Trophoblast cell (in vitro differentiated cells and primary cell): ENCODE measurements at regions not wholly inside any gene's neighbourhood (a gene's known extent, or its start where the extent isn't known, plus 50 kb on each side); places are given as distances from the start of the nearest gene placed in this dataset.

Source experiments
- DNase-seq, 2 donors: peaks; one replicate each; pipeline ENCODE4 v3.0.0-alpha.2; 2016
- H2AFZ ChIP-seq: 2 replicates; pipeline ENCODE4 v1.6.1; 2013; ENCODE audit warnings: low read length, moderate library complexity, mild to moderate bottlenecking; ENCODE audit not compliant: insufficient read depth, poor library complexity
- H2AK5ac ChIP-seq: 2 replicates; pipeline ENCODE4 v1.6.1; 2013; ENCODE audit warnings: mild to moderate bottlenecking, low read length
- H2BK120ac ChIP-seq: 2 replicates; pipeline ENCODE4 v1.6.1; 2013; ENCODE audit warnings: low read length, mild to moderate bottlenecking, moderate library complexity; ENCODE audit not compliant: insufficient read depth, poor library complexity
- H2BK12ac ChIP-seq: 2 replicates; pipeline ENCODE4 v1.6.1; 2013; ENCODE audit warnings: mild to moderate bottlenecking, low read length, moderate library complexity
- H2BK5ac ChIP-seq: 2 replicates; pipeline ENCODE4 v1.6.1; 2013; ENCODE audit warnings: low read length, low read depth, moderate library complexity, mild to moderate bottlenecking; ENCODE audit not compliant: poor library complexity
- H3K14ac ChIP-seq: 2 replicates; pipeline ENCODE4 v1.6.1; 2013; ENCODE audit warnings: mild to moderate bottlenecking, low read length
- H3K18ac ChIP-seq: 2 replicates; pipeline ENCODE4 v1.6.1; 2013; ENCODE audit warnings: mild to moderate bottlenecking, low read length
- H3K23ac ChIP-seq: 2 replicates; pipeline ENCODE4 v1.6.1; 2013; ENCODE audit warnings: low read length
- H3K27ac ChIP-seq: 2 replicates; pipeline ENCODE4 v1.5.1; 2013; ENCODE audit warnings: low read depth, mild to moderate bottlenecking, inconsistent platforms, low read length, moderate library complexity
- H3K27me3 ChIP-seq: 2 replicates; pipeline ENCODE4 v1.6.1; 2013; ENCODE audit warnings: inconsistent platforms, mild to moderate bottlenecking, low read length, moderate library complexity; ENCODE audit not compliant: insufficient read depth
- H3K36me3 ChIP-seq, 2 experiments: 1 replicate in 1 of 2; 2 replicates in 1 of 2; pipeline ENCODE4 v1.6.1; 2013; ENCODE audit warnings: low read length in 2 of 2, mild to moderate bottlenecking in 2 of 2, moderate library complexity in 1 of 2; ENCODE audit not compliant: insufficient read depth in 2 of 2, control insufficient read depth in 1 of 2
- H3K4ac ChIP-seq: 2 replicates; pipeline ENCODE4 v1.6.1; 2013; ENCODE audit warnings: low read depth, mild to moderate bottlenecking, low read length, moderate library complexity
- H3K4me1 ChIP-seq, 2 experiments: 1 replicate in 1 of 2; 2 replicates in 1 of 2; pipeline ENCODE4 v1.6.1; 2013; ENCODE audit warnings: low read length in 2 of 2, mild to moderate bottlenecking in 2 of 2, moderate library complexity in 1 of 2; ENCODE audit not compliant: insufficient read depth in 2 of 2, control insufficient read depth in 1 of 2
- H3K4me2 ChIP-seq: 2 replicates; pipeline ENCODE4 v1.6.1; 2013; ENCODE audit warnings: inconsistent platforms, mild to moderate bottlenecking, low read length, moderate library complexity
- H3K4me3 ChIP-seq: 2 replicates; pipeline ENCODE4 v1.5.1; 2013; ENCODE audit warnings: mild to moderate bottlenecking, low read depth, low read length, inconsistent platforms
- H3K79me1 ChIP-seq: one replicate; pipeline ENCODE4 v1.6.1; 2013; ENCODE audit warnings: low read length
- H3K79me2 ChIP-seq: 2 replicates; pipeline ENCODE4 v1.6.1; 2013; ENCODE audit warnings: low read length, mild to moderate bottlenecking; ENCODE audit not compliant: control insufficient read depth, insufficient read depth, poor library complexity
- H3K9ac ChIP-seq: 2 replicates; pipeline ENCODE4 v1.6.1; 2013; ENCODE audit warnings: mild to moderate bottlenecking, low read length
- H3K9me3 ChIP-seq: 2 replicates; pipeline ENCODE4 v1.6.1; 2013; ENCODE audit warnings: low read depth, mild to moderate bottlenecking, control low read depth, inconsistent platforms, low read length; ENCODE audit not compliant: insufficient read depth
- H4K12ac ChIP-seq: 2 replicates; pipeline ENCODE4 v1.6.1; 2013; ENCODE audit warnings: low read depth, mild to moderate bottlenecking, low read length, moderate library complexity
- H4K8ac ChIP-seq: 2 replicates; pipeline ENCODE4 v1.6.1; 2013; ENCODE audit warnings: low read depth, mild to moderate bottlenecking, low read length, moderate library complexity
- H4K91ac ChIP-seq: one replicate; pipeline ENCODE4 v1.6.1; 2013; ENCODE audit warnings: low read depth, mild to moderate bottlenecking, low read length, moderate library complexity
- WGBS: extraction: QIAGEN DNeasy Blood & Tissue Kit; methylation state at CpG from one replicate; pipeline ENCODE4 v1.1.7; 2013; ENCODE audit warnings: missing lambda C conversion rate; ENCODE audit not compliant: insufficient read length, insufficient coverage; ENCODE audit errors: extremely low coverage; 5-methylcytosine and 5-hydroxymethylcytosine counted together

DNA sequence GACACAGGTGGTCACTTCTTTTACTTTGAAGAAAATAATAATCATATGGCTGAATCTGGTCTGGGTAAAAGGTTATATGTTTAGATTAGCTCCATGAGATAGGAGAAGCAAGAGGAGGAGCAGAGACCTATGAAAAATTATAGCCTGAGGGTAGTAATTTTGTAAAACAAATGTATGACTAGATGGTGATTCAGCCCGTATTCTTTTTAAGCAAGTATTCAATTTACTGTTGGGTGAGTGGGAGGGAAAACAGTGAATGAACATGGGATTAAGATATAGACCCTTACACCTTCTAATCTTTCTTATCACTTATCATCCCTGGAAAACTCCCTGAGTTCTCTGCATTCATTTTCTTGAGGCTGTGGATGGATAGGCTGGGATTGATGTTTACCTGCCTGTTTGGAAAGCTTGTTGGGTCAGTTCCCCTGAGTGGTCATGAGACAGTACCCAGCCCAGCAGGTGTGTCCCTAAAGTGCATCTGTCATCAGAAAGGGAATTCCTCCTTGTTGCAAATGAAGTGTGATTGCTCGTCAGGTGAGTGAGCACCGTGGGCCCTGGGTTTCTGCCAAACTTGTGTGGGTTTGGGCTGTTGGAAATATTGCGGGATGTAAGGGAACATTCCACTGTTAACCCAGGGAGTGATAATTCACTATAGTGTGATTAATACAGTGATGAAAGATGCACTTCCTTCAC, 101.2 kb upstream of the GDNF start:
- H3K4me3 ChIP-seq, result no peak overlapping the region
- H4K91ac ChIP-seq, result no peak overlapping the region
- no peak overlapping the region for H3K27ac ChIP-seq
- H4K8ac ChIP-seq, result no peak overlapping the region
- no peak overlapping the region for H2BK120ac ChIP-seq
- H3K14ac ChIP-seq, result no peak overlapping the region
- H2BK12ac ChIP-seq, result no peak overlapping the region
- peak; percentile 35 to 69 for DNase-seq
- no peaks in the 10 kb centered on the region for H3K9me3 ChIP-seq
- no peak overlapping the region for H4K12ac ChIP-seq
- H3K18ac ChIP-seq, result no peak overlapping the region
- H3K79me1 ChIP-seq, result no peaks in the 10 kb centered on the region
- H3K4ac ChIP-seq, result no peak overlapping the region
- peaks cover 0 to 3% of the 10 kb centered on the region in 2 experiments for H3K4me1 ChIP-seq
- no peaks in the 10 kb centered on the region for H3K27me3 ChIP-seq
- no peaks in the 10 kb centered on the region for H3K36me3 ChIP-seq
- no peak overlapping the region for H3K4me2 ChIP-seq
- no peak overlapping the region for H3K23ac ChIP-seq
- H2AFZ ChIP-seq, result no peak overlapping the region
- H3K79me2 ChIP-seq, result no peaks in the 10 kb centered on the region
- no CpG with 5 or more reads among the region's 4 CpGs for whole genome bisulfite sequencing
- no peak overlapping the region for H3K9ac ChIP-seq
- H2BK5ac ChIP-seq, result no peak overlapping the region
- no peak overlapping the region for H2AK5ac ChIP-seq

DNA sequence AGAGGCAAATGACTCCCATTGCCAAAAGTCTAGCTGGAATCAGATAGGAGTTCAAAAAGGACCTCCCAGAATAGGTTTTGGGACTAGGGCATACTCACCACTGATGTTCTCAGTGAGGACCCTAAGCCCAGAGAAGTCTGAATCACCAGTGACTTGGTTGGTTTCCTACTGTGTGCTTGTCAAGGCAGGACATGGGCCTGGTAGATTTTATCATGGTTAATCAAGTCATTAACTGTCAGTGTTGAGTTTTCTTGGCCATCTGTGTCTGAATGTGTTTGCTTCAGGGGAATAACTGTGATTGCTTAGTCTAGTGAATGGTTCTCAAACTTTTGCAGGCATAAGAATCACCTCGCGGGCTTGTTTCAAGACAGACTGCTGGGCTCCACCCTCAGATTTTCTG, 99.0 kb upstream of the GDNF start:
- Histone ChIP-seq H4K8ac (no peak overlapping the region), H3K9ac (no peak overlapping the region), H3K79me1 (no peaks in the 10 kb centered on the region), H2AFZ (no peak overlapping the region), H3K14ac (no peak overlapping the region), H3K4me1 (peaks cover 0 to 3% of the 10 kb centered on the region in 2 experiments), H2BK120ac (no peak overlapping the region), H3K23ac (no peak overlapping the region), H4K91ac (no peak overlapping the region), H3K4me2 (no peak overlapping the region), H3K36me3 (no peaks in the 10 kb centered on the region), H3K4ac (no peak overlapping the region), H2BK5ac (no peak overlapping the region), H3K4me3 (no peak overlapping the region), H3K18ac (no peak overlapping the region), H2BK12ac (no peak overlapping the region), H3K79me2 (no peaks in the 10 kb centered on the region), H4K12ac (no peak overlapping the region), H3K27ac (no peak overlapping the region), H3K9me3 (no peaks in the 10 kb centered on the region), H2AK5ac (no peak overlapping the region), H3K27me3 (no peaks in the 10 kb centered on the region)
- DNase-seq, result no peak
- no CpG with 5 or more reads among the region's 2 CpGs for WGBS

DNA sequence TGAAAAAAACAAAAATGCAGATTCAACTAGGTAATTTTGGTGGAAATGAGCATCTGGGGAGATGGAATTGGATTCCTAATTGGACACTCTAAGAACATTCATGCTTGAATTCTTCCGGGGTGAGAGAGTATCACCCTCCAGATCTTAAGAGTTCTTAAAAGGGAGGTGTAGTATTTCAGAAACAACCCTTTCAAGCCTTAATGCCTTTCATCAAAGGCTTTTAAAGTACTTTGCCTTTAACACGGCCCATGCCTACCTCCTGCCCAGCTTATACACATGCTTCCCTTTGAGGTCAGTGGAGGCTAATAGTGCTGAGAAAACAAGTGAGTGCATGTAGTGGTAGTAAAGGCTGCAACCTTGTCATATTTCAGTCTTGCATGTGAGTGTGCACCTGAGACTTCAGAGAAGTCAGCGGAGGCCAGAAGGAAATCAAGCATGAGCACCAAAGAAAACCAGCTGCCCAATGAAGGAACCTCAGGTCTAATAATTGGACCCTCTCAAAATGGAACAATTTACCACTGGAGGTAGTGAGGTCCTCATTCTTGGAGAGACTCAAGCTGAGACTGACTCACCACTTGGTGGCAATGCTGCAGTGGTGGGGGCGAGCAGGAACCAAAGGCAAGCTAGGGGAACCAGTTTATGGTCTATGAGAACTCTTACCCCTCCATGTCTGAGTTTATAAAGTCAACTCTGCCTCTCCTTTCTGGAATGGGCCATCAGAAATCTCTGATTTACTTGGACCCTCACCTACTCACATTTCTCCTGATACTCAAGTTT, 98.4 kb upstream of the GDNF start:
- Histone ChIP-seq H2BK5ac (no peak overlapping the region), H4K91ac (no peak overlapping the region), H3K23ac (no peak overlapping the region)

DNA sequence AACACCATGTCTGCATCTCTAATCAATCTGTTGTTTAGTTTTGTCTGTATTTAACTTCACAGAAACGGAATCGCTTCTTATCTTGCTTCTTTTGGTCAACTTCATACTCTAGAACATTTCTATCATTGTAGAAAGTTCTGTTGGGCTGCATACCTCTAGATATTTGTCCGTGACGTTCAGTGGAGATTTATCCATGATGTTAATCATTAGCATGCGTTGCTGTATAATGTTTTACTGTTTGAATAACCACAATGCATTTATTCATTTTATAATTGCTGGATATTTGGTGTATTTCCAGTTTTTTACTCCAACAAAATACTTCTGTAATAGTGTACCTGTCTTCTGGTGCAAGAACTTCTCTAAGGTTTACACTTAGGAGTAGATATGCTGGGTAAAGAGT, 96.2 kb upstream of the GDNF start:
- Histone ChIP-seq H3K9ac (no peak overlapping the region), H4K12ac (no peak overlapping the region), H2BK5ac (no peak overlapping the region), H3K9me3 (no peaks in the 10 kb centered on the region), H2BK12ac (no peak overlapping the region), H3K4me3 (no peak overlapping the region), H3K4ac (no peak overlapping the region), H4K91ac (no peak overlapping the region), H3K4me2 (no peak overlapping the region), H2AFZ (no peak overlapping the region), H3K4me1 (peaks cover 0 to 3% of the 10 kb centered on the region in 2 experiments), H3K79me1 (no peaks in the 10 kb centered on the region), H4K8ac (no peak overlapping the region), H3K27ac (no peak overlapping the region), H3K18ac (no peak overlapping the region), H3K23ac (no peak overlapping the region), H2BK120ac (no peak overlapping the region), H3K27me3 (no peaks in the 10 kb centered on the region), H2AK5ac (no peak overlapping the region), H3K36me3 (no peaks in the 10 kb centered on the region), H3K14ac (no peak overlapping the region), H3K79me2 (no peaks in the 10 kb centered on the region)
- WGBS, result no CpG with 5 or more reads among the region's 5 CpGs
- DNase-seq, result no peak

More for the DNA sequence above, 98.4 kb upstream of the GDNF start:
- DNase-seq, result no peak
- Histone ChIP-seq H3K9me3 (no peaks in the 10 kb centered on the region), H3K27me3 (no peaks in the 10 kb centered on the region), H3K4ac (no peak overlapping the region), H2BK12ac (no peak overlapping the region), H4K8ac (no peak overlapping the region), H3K4me3 (no peak overlapping the region), H4K12ac (no peak overlapping the region), H2AK5ac (no peak overlapping the region), H3K79me1 (no peaks in the 10 kb centered on the region), H2BK120ac (no peak overlapping the region), H3K18ac (no peak overlapping the region), H3K36me3 (no peaks in the 10 kb centered on the region), H2AFZ (no peak overlapping the region), H3K14ac (no peak overlapping the region), H3K79me2 (no peaks in the 10 kb centered on the region), H3K4me1 (peaks cover 0 to 3% of the 10 kb centered on the region in 2 experiments), H3K9ac (no peak overlapping the region), H3K27ac (no peak overlapping the region), H3K4me2 (no peak overlapping the region)
- WGBS, result no CpG with 5 or more reads among the region's 4 CpGs
